C4-2B (cell line): ENCODE measurements at regions not wholly inside any gene's neighbourhood (a gene's known extent, or its start where the extent isn't known, plus 50 kb on each side); places are given as distances from the start of the nearest gene placed in this dataset.
"Not testable (repeated sequence)": the region's sequence is repeated elsewhere in the genome, so short reads cannot be mapped to it uniquely, and the experiment has no call there.

Source experiments
- ZFX ChIP-seq: fragments of 450-650 bp; IDR thresholded peaks from 2 replicates; pipeline ENCODE4 v1.6.1; 2017
- TF ChIP-seq, protein P1 (sequence below): fragments of 450-650 bp; conservative IDR thresholded peaks from 2 replicates; pipeline ENCODE4 v1.5.1; 2017; ENCODE audit warnings: mild to moderate bottlenecking

DNA sequence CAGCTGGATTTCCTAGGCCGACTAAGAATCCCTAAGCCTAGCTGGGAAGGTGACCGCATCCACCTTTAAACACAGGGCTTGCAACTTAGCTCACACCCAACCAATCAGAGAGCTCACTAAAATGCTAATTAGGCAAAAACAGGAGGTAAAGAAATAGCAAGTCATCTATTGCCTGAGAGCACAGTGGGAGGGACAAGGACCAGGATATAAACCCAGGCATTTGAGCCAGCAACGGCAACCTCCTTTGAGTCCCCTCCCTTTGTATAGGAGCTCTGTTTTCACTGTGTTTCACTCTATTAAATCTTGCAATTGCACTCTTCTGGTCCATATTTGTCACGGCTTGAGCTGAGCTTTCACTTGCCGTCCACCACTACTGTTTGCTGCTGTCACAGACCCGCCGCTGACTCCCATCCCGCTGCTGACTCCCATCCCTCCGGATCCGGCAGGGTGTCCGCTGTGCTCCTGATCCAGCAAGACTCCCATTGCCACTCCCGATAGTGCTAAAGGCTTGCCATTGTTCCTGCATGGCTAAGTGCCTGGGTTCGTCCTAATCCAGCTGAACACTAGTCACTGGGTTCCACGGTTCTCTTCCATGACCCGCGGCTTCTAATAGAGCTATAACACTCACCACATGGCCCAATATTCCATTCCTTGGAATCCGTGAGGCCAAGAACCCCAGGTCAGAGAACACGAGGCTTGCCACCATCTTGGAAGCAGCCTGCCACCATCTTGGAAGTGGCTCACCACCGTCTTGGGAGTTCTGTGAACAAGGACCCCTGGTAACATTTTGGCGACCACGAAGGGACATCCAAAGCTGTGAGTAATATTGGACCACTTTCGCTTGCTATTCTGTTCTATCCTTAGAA, 885.8 kb upstream of the ATXN8OS start:
- TF ChIP-seq, protein P1, sequence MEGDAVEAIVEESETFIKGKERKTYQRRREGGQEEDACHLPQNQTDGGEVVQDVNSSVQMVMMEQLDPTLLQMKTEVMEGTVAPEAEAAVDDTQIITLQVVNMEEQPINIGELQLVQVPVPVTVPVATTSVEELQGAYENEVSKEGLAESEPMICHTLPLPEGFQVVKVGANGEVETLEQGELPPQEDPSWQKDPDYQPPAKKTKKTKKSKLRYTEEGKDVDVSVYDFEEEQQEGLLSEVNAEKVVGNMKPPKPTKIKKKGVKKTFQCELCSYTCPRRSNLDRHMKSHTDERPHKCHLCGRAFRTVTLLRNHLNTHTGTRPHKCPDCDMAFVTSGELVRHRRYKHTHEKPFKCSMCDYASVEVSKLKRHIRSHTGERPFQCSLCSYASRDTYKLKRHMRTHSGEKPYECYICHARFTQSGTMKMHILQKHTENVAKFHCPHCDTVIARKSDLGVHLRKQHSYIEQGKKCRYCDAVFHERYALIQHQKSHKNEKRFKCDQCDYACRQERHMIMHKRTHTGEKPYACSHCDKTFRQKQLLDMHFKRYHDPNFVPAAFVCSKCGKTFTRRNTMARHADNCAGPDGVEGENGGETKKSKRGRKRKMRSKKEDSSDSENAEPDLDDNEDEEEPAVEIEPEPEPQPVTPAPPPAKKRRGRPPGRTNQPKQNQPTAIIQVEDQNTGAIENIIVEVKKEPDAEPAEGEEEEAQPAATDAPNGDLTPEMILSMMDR = not testable (repeated sequence)
- TF ChIP-seq ZFX = not testable (repeated sequence)
